Activated CD8-positive, alpha-beta T cell treated with anti-CD3 and anti-CD28 coated beads for 36 hours (primary cell): ENCODE measurements at regions not wholly inside any gene's neighbourhood (a gene's known extent, or its start where the extent isn't known, plus 50 kb on each side); places are given as distances from the start of the nearest gene placed in this dataset.

Experiments used
- ATAC-seq: fragments of 200-7000 bp; cut with Tn5 transposase; one replicate; pipeline ENCODE4 v1.10.0; 2021; ENCODE audit warnings: mild to moderate bottlenecking, moderate library complexity
- CTCF ChIA-PET: fragments of 350-600 bp; sonication (Branson Sonifier 250); formaldehyde crosslinking; loops from one replicate; lab custom pipeline; 2021; ENCODE audit warnings: antibody characterized with exemption; lab: Charles Lee
- POLR2A ChIA-PET: fragments of 350-600 bp; sonication (Branson Sonifier 250); formaldehyde crosslinking; loops from one replicate; lab custom pipeline; 2021; ENCODE audit warnings: antibody characterized with exemption; lab: Charles Lee
- DNase-seq: peaks from one replicate; pipeline ENCODE4 v3.0.0-alpha.2; 2020
- H3K27ac Mint-ChIP-seq: one replicate; pipeline ENCODE4 v1.8.0; 2021; ENCODE audit warnings: mild to moderate bottlenecking, mixed read lengths
- H3K27me3 Mint-ChIP-seq: one replicate; pipeline ENCODE4 v1.8.0; 2021; ENCODE audit warnings: mixed read lengths
- H3K36me3 Mint-ChIP-seq: one replicate; pipeline ENCODE4 v1.8.0; 2021; ENCODE audit warnings: low read depth, mixed read lengths
- H3K4me1 Mint-ChIP-seq: one replicate; pipeline ENCODE4 v1.8.0; 2021; ENCODE audit warnings: low read depth, mixed read lengths
- H3K4me3 Mint-ChIP-seq: one replicate; pipeline ENCODE4 v1.8.0; 2021; ENCODE audit warnings: mild to moderate bottlenecking, moderate library complexity, mixed read lengths
- H3K9me3 Mint-ChIP-seq: one replicate; pipeline ENCODE4 v1.8.0; 2021; ENCODE audit warnings: mixed read lengths
- intact Hi-C: fragments of 100-400 bp; cut with micrococcal nuclease; formaldehyde crosslinking; loops from one replicate; pipeline ENCODE4 v1.10.0; 2022
- TF ChIP-seq, protein P1 (sequence below): fragments of 200-600 bp; IDR thresholded peaks from one replicate; pipeline ENCODE4 v1.8.0; 2022; ENCODE audit warnings: antibody characterized with exemption, mild to moderate bottlenecking

DNA sequence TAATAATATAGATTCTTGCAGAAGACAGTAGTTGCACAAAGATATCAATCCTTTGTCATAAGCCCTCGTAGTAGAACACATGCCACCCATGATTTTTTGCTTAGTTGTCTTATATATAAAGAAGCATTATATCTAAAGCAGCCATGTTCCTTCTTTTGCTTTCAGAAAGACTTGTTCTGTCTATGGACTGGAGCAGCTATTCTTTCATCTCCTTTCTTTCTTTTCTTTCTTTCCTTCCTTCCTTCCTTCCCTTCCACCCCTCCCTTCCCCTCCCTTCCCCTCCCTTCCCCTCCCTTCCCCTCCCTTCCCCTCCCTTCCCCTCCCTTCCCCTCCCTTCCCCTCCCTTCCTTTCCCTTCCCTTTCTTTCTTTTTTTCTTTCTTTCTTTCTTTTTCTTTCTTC, 104.0 kb upstream of the HS3ST4 start:
- POLR2A ChIA-PET, result no interaction called here
- TF ChIP-seq, protein P1, sequence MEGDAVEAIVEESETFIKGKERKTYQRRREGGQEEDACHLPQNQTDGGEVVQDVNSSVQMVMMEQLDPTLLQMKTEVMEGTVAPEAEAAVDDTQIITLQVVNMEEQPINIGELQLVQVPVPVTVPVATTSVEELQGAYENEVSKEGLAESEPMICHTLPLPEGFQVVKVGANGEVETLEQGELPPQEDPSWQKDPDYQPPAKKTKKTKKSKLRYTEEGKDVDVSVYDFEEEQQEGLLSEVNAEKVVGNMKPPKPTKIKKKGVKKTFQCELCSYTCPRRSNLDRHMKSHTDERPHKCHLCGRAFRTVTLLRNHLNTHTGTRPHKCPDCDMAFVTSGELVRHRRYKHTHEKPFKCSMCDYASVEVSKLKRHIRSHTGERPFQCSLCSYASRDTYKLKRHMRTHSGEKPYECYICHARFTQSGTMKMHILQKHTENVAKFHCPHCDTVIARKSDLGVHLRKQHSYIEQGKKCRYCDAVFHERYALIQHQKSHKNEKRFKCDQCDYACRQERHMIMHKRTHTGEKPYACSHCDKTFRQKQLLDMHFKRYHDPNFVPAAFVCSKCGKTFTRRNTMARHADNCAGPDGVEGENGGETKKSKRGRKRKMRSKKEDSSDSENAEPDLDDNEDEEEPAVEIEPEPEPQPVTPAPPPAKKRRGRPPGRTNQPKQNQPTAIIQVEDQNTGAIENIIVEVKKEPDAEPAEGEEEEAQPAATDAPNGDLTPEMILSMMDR, result no peak
- no peak for ATAC-seq
- no peak for DNase-seq
- Mint-ChIP-seq H3K36me3 (no peaks in the 10 kb centered on the region), H3K27ac (no peak overlapping the region), H3K9me3 (no peaks in the 10 kb centered on the region), H3K4me3 (no peak overlapping the region), H3K4me1 (no peaks in the 10 kb centered on the region), H3K27me3 (peaks cover 7% of the 10 kb centered on the region)
- intact Hi-C loops, result no loop called here
- CTCF ChIA-PET, result no interaction called here

DNA sequence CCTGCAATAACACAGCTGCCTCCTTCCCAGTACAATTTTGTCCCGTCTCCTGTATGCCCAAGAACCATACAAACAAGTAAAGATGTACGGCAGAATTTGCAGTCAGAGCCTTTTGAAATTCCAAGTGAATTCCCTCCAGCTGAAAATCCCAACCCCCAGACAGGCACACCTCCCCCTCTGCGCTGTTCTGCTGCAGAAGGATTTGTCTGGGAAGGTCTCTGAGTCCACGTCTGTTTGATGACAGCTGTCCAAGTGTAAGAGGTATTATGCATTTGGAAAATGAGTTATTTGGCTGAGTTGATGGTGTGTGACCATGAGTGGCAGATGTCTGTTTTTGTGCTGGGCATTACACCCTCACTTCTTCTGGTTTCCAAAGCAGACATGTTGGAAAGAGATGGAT, 104.9 kb upstream of the HS3ST4 start:
- H3K4me1 Mint-ChIP-seq, result no peaks in the 10 kb centered on the region
- no peak overlapping the region for H3K4me3 Mint-ChIP-seq
- no peaks in the 10 kb centered on the region for H3K36me3 Mint-ChIP-seq
- peaks cover 7% of the 10 kb centered on the region for H3K27me3 Mint-ChIP-seq
- POLR2A ChIA-PET, result no interaction called here
- H3K9me3 Mint-ChIP-seq, result no peaks in the 10 kb centered on the region
- ATAC-seq (no peak), DNase-seq (no peak)
- H3K27ac Mint-ChIP-seq, result no peak overlapping the region
- CTCF ChIA-PET, result no interaction called here
- intact Hi-C loops, result no loop called here
- TF ChIP-seq, protein P1, result no peak

DNA sequence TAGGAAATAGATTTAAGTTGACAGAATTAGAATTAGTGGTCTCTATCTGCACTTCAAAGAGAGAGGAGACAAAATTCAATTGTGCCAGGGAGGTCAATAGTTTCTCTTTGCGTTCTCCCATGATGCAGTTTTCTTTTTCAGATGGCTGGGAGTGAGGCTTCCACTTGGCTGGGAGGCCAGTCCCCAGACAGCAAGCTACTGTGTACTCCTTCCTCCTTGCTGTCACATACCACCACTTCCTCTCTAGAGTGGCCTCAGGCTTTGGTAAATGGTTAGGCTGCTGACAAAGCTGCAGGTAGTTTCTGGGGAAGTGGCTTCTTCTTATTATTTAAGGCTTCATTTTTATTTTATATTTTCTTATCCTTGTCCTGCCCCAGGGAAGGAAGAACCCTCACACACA, 106.2 kb upstream of the HS3ST4 start:
- ATAC-seq (no peak), DNase-seq (no peak)
- Mint-ChIP-seq H3K9me3 (no peaks in the 10 kb centered on the region), H3K36me3 (no peaks in the 10 kb centered on the region), H3K27me3 (peaks cover 4% of the 10 kb centered on the region), H3K27ac (no peak overlapping the region), H3K4me3 (no peak overlapping the region), H3K4me1 (no peaks in the 10 kb centered on the region)
- CTCF ChIA-PET, result no interaction called here
- intact Hi-C loops, result no loop called here
- TF ChIP-seq, protein P1, result no peak
- POLR2A ChIA-PET, result no interaction called here

- CTCF ChIA-PET, result no interaction called here
- Mint-ChIP-seq H3K4me1 (no peaks in the 10 kb centered on the region), H3K36me3 (no peaks in the 10 kb centered on the region), H3K27ac (no peak overlapping the region), H3K9me3 (no peaks in the 10 kb centered on the region), H3K4me3 (no peak overlapping the region), H3K27me3 (peaks cover 1% of the 10 kb centered on the region)
- no peak for ATAC-seq
- POLR2A ChIA-PET, result no interaction called here
- TF ChIP-seq, protein P1, result no peak
- DNase-seq, result no peak
- intact Hi-C loops, result no loop called here
Observed at GRCh38 chr16:25580041-25580440, 111.7 kb upstream of the HS3ST4 start.

- no peaks in the 10 kb centered on the region for H3K9me3 Mint-ChIP-seq
- H3K4me1 Mint-ChIP-seq, result no peaks in the 10 kb centered on the region
- CTCF ChIA-PET, result no interaction called here
- intact Hi-C loops, result no loop called here
- H3K4me3 Mint-ChIP-seq, result no peak overlapping the region
- no peak overlapping the region for H3K27ac Mint-ChIP-seq
- ATAC-seq (no peak), DNase-seq (no peak)
- H3K27me3 Mint-ChIP-seq, result no peaks in the 10 kb centered on the region
- TF ChIP-seq, protein P1, result no peak
- POLR2A ChIA-PET, result no interaction called here
- H3K36me3 Mint-ChIP-seq, result no peaks in the 10 kb centered on the region
Observed at GRCh38 chr16:25575363-25575762, 116.4 kb upstream of the HS3ST4 start.
